Erythroblast (primary cell): ENCODE measurements at regions not wholly inside any gene's neighbourhood (a gene's known extent, or its start where the extent isn't known, plus 50 kb on each side); places are given as distances from the start of the nearest gene placed in this dataset.

Source experiments
- DNase-seq, 2 experiments: peaks; one replicate each; lab custom pipeline; 2025; lab: John Stamatoyannopoulos, UW
- GATA1 ChIP-seq: IDR thresholded peaks from 2 replicates; pipeline ENCODE4 v1.6.1; 2011; ENCODE audit warnings: low read depth, mild to moderate bottlenecking, control low read depth, low read length, moderate library complexity
- POLR2A ChIP-seq: IDR thresholded peaks from 2 replicates; pipeline ENCODE4 v1.6.1; 2011; ENCODE audit warnings: mild to moderate bottlenecking, low read length

GRCh38 chr17:79508291-79508716 lies 102.5 kb downstream of the RBFOX3 start:
- no peak for DNase-seq
- TF ChIP-seq GATA1 (no peak), POLR2A (no peak)

GRCh38 chr17:79506955-79507354 lies 103.9 kb downstream of the RBFOX3 start:
- no peak for TF ChIP-seq POLR2A
- no peak for TF ChIP-seq GATA1
- DNase-seq, result no peak

DNA sequence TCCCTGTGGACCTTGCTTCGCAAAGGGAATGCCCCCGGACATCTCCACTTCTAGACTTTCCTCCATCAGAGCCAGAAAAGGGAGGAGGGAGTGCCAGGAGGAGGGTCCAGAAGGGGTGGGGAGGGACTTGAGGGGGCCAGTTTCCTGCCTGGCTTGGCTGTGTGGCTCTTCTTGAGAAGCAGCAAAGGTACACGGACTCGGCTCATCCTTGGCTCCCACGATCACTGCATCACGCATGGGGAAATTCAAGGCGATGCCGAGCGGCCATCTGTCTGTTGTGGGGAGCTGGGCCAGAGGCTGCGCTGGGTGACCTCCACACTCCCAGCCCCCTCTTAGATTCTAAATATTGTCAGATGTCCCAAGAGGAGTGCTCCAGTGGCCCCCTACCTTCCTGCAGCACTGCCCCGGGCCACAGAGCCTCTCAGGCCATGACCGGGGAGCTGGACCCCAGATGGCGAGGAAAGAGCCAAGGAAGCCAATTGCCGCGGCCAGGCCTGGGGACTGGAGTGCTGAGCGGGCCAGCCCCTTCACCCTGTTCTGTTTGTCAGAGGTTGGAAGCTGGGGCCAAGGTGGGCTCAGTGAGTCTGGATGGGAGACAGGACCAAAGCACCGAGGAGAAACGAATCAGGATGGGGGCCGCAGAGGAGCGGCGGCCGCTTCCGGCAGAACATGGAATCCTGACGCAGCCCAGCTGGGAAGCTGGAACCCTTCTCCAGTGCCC lies 104.5 kb downstream of the RBFOX3 start:
- TF ChIP-seq POLR2A, result no peak
- no peak for TF ChIP-seq GATA1
- no peak for DNase-seq

- TF ChIP-seq GATA1 (no peak), POLR2A (no peak)
Measured at GRCh38 chr17:79505199-79505598, 105.7 kb downstream of the RBFOX3 start.

GRCh38 chr17:79504181-79504605 lies 106.7 kb downstream of the RBFOX3 start:
- no peak for TF ChIP-seq GATA1
- TF ChIP-seq POLR2A, result no peak
- DNase-seq, result no peak

More at GRCh38 chr17:79505199-79505598, 105.7 kb downstream of the RBFOX3 start:
- no peak for DNase-seq

DNA sequence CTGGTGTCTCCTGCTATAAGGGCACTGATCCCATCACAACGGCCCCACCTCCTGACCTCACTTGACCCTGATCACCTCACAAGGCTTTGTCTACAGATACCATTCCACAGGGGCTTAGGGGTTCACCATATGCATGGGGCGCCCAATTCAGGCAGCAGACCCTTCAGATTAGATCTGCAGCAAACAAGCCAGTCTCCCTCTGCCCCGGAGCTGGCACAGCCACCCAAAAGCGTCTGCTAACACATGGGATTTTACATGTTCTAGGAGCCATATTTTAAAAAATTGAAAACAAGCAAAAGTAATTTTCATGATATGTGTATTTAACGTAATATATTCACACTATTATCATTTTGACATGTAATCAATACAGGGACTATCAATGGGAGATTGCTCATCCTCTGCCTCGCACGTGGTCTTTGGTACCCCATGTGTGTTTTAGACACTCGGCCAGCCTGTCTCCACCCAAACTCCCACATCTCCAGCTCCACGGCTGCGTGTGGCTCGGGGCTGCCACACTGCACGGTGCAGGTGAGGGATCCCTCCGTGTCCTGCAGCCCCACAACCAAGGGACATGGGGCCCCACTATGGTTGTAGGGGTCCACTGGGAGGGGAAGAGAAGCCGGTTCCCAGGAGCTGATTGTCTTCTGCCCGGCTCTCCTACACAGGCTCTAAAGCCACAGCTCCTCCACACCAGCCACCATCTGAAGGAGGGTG lies 107.6 kb downstream of the RBFOX3 start:
- DNase-seq, result no peak
- TF ChIP-seq POLR2A (no peak), GATA1 (no peak)

GRCh38 chr17:79501910-79502309 lies 108.9 kb downstream of the RBFOX3 start:
- TF ChIP-seq POLR2A (no peak), GATA1 (no peak)
- DNase-seq, result no peak

DNA sequence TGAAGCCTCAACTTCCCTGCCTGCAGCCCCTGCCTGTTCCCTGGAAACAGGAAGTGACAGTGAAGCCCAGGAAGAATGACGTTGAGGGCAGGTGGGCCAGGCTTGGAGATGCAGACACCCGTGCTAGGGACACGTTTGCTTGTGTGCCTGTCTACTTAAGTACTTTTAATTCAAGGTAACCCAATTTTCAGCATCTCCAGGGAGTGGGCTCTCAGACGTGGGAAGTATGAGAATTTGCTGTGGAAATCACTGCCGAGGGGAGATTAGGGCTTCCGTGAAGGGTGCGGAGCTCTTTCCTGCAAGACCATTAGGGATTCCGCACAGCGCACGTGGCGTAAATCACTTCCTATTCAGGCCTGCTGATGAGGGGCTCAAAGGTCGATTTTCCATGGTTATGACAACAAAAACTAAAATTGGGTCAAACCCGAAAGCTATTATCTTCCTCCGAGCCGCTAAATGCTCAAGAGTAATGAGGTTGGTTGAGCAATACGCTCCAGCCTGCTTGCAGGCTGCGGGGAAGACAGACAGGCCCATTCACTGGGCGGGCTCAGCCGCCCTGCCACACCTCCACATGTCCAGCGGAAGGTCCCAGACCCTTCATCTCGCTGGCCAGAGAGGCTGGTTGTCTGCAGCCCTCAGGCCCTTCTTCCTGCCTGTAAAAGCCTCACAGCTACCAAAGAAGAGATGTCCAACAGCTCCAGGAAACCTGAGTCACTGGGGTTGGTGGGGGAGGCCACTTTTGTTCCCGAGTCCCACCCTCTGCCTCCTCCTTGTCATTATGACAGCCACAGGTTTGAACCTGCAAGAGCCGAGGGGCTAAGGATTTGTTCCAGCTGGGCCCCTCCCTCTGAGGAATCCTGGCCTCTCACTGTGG lies 109.9 kb downstream of the RBFOX3 start:
- DNase-seq, result no peak
- no peak for TF ChIP-seq POLR2A
- TF ChIP-seq GATA1, result no peak

- DNase-seq, result no peak
- TF ChIP-seq POLR2A, result no peak
Measured at GRCh38 chr17:79498854-79499253, 112.0 kb downstream of the RBFOX3 start.

DNA sequence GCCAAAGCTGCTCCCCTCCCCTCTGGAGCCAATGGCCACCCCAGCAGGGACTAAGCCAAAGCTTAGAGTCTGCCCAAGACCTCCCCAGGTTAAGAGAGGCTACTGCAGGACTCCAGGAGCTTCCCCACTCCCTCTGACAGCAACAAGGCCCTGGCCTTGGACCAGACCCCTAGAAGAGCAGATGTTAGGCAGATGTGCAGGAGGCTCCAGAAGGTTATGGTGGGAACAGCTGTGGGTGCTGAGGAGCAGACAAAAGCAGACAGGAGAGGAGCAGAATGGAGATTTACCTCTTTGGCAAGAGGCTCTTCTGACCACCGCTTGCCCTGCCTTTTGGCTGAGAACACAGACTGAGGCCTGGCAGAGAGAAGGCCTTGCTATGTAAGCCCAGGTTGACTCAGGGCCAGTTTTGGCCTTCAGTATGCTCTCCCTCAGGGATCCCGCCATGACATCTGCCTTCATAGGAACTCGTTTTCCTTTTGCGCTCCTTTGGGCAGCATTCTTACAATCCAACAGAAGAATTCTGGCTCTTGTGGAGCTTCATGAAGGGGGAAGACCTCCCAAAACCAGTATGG lies 113.0 kb downstream of the RBFOX3 start:
- TF ChIP-seq POLR2A (no peak), GATA1 (no peak)
- no peak for DNase-seq

GRCh38 chr17:79496422-79497005 lies 114.3 kb downstream of the RBFOX3 start:
- TF ChIP-seq GATA1, result no peak
- TF ChIP-seq POLR2A, result no peak
- no peak for DNase-seq

GRCh38 chr17:79495665-79496064 lies 115.2 kb downstream of the RBFOX3 start:
- no peak for DNase-seq
- TF ChIP-seq POLR2A, result no peak

GRCh38 chr17:79491006-79491405 lies 119.8 kb downstream of the RBFOX3 start:
- TF ChIP-seq GATA1, result no peak
- no peak for TF ChIP-seq POLR2A

More at GRCh38 chr17:79491006-79491405, 119.8 kb downstream of the RBFOX3 start:
- DNase-seq, result no peak
